GM23338 (cell line): ENCODE measurements at regions not wholly inside any gene's neighbourhood (a gene's known extent, or its start where the extent isn't known, plus 50 kb on each side); places are given as distances from the start of the nearest gene placed in this dataset.

ENCODE experiments used
- ATAC-seq: fragments of 200-7000 bp; cut with Tn5 transposase; 3 replicates; pipeline ENCODE4 v1.9.1; 2020
- DNase-seq: peaks from one replicate; pipeline ENCODE4 v3.0.0-alpha.2; 2015; ENCODE audit warnings: low spot score
- H2AFZ ChIP-seq: fragments of 200-600 bp; sonication (generic); 2 replicates; pipeline ENCODE4 v1.8.0; 2016; ENCODE audit warnings: antibody characterized with exemption, mild to moderate bottlenecking, moderate library complexity
- H3F3A ChIP-seq: fragments of 200-600 bp; sonication (generic); replicated peaks from 2 replicates; pipeline ENCODE4 v1.8.0; 2017; ENCODE audit warnings: antibody characterized with exemption, mixed run types, low read depth
- H3K27ac ChIP-seq: fragments of 200-600 bp; sonication (generic); 2 replicates; pipeline ENCODE4 v1.6.1; 2016; ENCODE audit warnings: low read depth
- H3K27me3 ChIP-seq: fragments of 200-600 bp; sonication (generic); 2 replicates; pipeline ENCODE4 v1.8.0; 2016; ENCODE audit warnings: mild to moderate bottlenecking, mixed run types, moderate library complexity; ENCODE audit not compliant: insufficient read depth
- H3K36me3 ChIP-seq: fragments of 200-600 bp; sonication (generic); 2 replicates; pipeline ENCODE4 v1.8.0; 2016; ENCODE audit warnings: mild to moderate bottlenecking; ENCODE audit not compliant: insufficient read depth
- H3K4me1 ChIP-seq: fragments of 200-600 bp; sonication (generic); 2 replicates; pipeline ENCODE4 v1.8.0; 2016; ENCODE audit warnings: mild to moderate bottlenecking, moderate library complexity; ENCODE audit not compliant: insufficient read depth
- H3K4me2 ChIP-seq: fragments of 200-600 bp; sonication (generic); 2 replicates; pipeline ENCODE4 v1.7.1; 2017; ENCODE audit warnings: mixed run types
- H3K4me3 ChIP-seq: fragments of 200-600 bp; sonication (generic); 2 replicates; pipeline ENCODE4 v1.6.1; 2016; ENCODE audit warnings: mixed run types
- H3K79me2 ChIP-seq: fragments of 200-600 bp; sonication (generic); replicated peaks from 2 replicates; pipeline ENCODE4 v1.8.0; 2017; ENCODE audit warnings: mild to moderate bottlenecking; ENCODE audit not compliant: insufficient read depth
- H3K9me2 ChIP-seq: fragments of 200-600 bp; sonication (generic); 2 replicates; pipeline ENCODE4 v1.8.0; 2017; ENCODE audit not compliant: insufficient read depth
- H4K20me1 ChIP-seq: fragments of 200-600 bp; sonication (generic); replicated peaks from 2 replicates; pipeline ENCODE4 v1.8.0; 2017; ENCODE audit warnings: mild to moderate bottlenecking; ENCODE audit not compliant: insufficient read depth
- H3K27ac Mint-ChIP-seq: 2 replicates; pipeline ENCODE4 v1.8.0; 2020; ENCODE audit warnings: inconsistent platforms, mild to moderate bottlenecking, moderate library complexity, mixed read lengths
- H3K27me3 Mint-ChIP-seq: 3 replicates; pipeline ENCODE4 v1.8.0; 2022; ENCODE audit warnings: low read depth, mild to moderate bottlenecking, moderate library complexity, mixed read lengths, inconsistent platforms; ENCODE audit not compliant: insufficient read depth, poor library complexity
- H3K36me3 Mint-ChIP-seq: 3 replicates; pipeline ENCODE4 v1.8.0; 2021; ENCODE audit warnings: low read depth, mild to moderate bottlenecking, inconsistent platforms, moderate library complexity, mixed read lengths
- H3K4me1 Mint-ChIP-seq: 3 replicates; pipeline ENCODE4 v1.8.0; 2020; ENCODE audit warnings: mild to moderate bottlenecking, inconsistent platforms, mixed read lengths
- H3K4me3 Mint-ChIP-seq: 3 replicates; pipeline ENCODE4 v1.8.0; 2021; ENCODE audit warnings: moderate library complexity, mild to moderate bottlenecking, inconsistent platforms, mixed read lengths
- H3K9me3 Mint-ChIP-seq: 3 replicates; pipeline ENCODE4 v1.8.0; 2020; ENCODE audit warnings: moderate library complexity, mild to moderate bottlenecking, inconsistent platforms, mixed read lengths
- CREB1 ChIP-seq: fragments of 250-450 bp; sonication (Bioruptor Pico); IDR thresholded peaks from 2 replicates; pipeline ENCODE4 v1.5.0; 2020; ENCODE audit warnings: low read depth, mild to moderate bottlenecking, moderate library complexity
- EZH2 ChIP-seq: fragments of 200-600 bp; sonication (generic); IDR thresholded peaks from one replicate; pipeline ENCODE4 v1.8.0; 2017; ENCODE audit warnings: antibody characterized with exemption, mild to moderate bottlenecking, low read depth; ENCODE audit not compliant: unreplicated experiment
- EZH2phosphoT487 ChIP-seq: fragments of 200-600 bp; sonication (generic); IDR thresholded peaks from one replicate; pipeline ENCODE4 v1.8.1; 2018; ENCODE audit warnings: antibody characterized with exemption; ENCODE audit not compliant: unreplicated experiment
- JUNB ChIP-seq: IDR thresholded peaks from one replicate; pipeline ENCODE4 v1.6.1; 2016; ENCODE audit warnings: antibody characterized with exemption; ENCODE audit not compliant: unreplicated experiment
- NANOG ChIP-seq: IDR thresholded peaks from 2 replicates; pipeline ENCODE4 v1.6.1; 2016; ENCODE audit warnings: antibody characterized with exemption, borderline replicate concordance
- POLR2AphosphoS5 ChIP-seq: IDR thresholded peaks from 2 replicates; pipeline ENCODE4 v1.6.1; 2016; ENCODE audit warnings: antibody characterized with exemption, low read depth
- REST ChIP-seq: IDR thresholded peaks from one replicate; pipeline ENCODE4 v1.6.1; 2018; ENCODE audit warnings: antibody characterized with exemption; ENCODE audit not compliant: unreplicated experiment
- STAT1 ChIP-seq: IDR thresholded peaks from one replicate; pipeline ENCODE4 v1.6.1; 2016; ENCODE audit warnings: antibody characterized with exemption; ENCODE audit not compliant: unreplicated experiment
- ZNF114 ChIP-seq: fragments of 250-450 bp; sonication (Bioruptor Pico); IDR thresholded peaks from 2 replicates; pipeline ENCODE4 v1.5.0; 2020; ENCODE audit warnings: mild to moderate bottlenecking, moderate library complexity
- ZNF331 ChIP-seq: fragments of 250-450 bp; sonication (Bioruptor Pico); IDR thresholded peaks from 2 replicates; pipeline ENCODE4 v1.5.0; 2020; ENCODE audit warnings: low read depth, mild to moderate bottlenecking, moderate library complexity
- ZNF462 ChIP-seq: fragments of 250-450 bp; sonication (Bioruptor Pico); IDR thresholded peaks from 2 replicates; pipeline ENCODE4 v1.5.0; 2020; ENCODE audit warnings: mild to moderate bottlenecking, moderate library complexity

- Histone ChIP-seq H3K79me2 (no peaks in the 10 kb centered on the region), H3K4me1 (no peaks in the 10 kb centered on the region), H2AFZ (no peak overlapping the region), H3K4me2 (no peak overlapping the region), H3K9me2 (no peaks in the 10 kb centered on the region; the same call in 1 of the 2 replicates), H3K4me3 (no peak overlapping the region), H3K27me3 (no peaks in the 10 kb centered on the region), H4K20me1 (no peaks in the 10 kb centered on the region), H3F3A (no peaks in the 10 kb centered on the region), H3K36me3 (no peaks in the 10 kb centered on the region), H3K27ac (no peak overlapping the region)
- H3K4me1 Mint-ChIP-seq = no peaks in the 10 kb centered on the region; the same call in 2 of the 3 replicates
- H3K9me3 Mint-ChIP-seq = peaks cover 6% of the 10 kb centered on the region; the same call in 2 of the 3 replicates
- no peak for DNase-seq
- peaks cover 5% of the 10 kb centered on the region; the same call in 1 of the 3 replicates for H3K36me3 Mint-ChIP-seq
- H3K4me3 Mint-ChIP-seq = no peak overlapping the region
- TF ChIP-seq STAT1 (no peak), ZNF331 (no peak), ZNF114 (CRISPR knock-in tag) (no peak), CREB1 (no peak), NANOG (no peak), REST (no peak), ZNF462 (CRISPR knock-in tag) (no peak), EZH2 (no peak), POLR2AphosphoS5 (no peak), JUNB (no peak), EZH2phosphoT487 (no peak)
- peaks cover 2% of the 10 kb centered on the region for H3K27me3 Mint-ChIP-seq
- no peak overlapping the region for H3K27ac Mint-ChIP-seq
- no peak for ATAC-seq
Observed at GRCh38 chr4:128700659-128701350, 108.7 kb upstream of the JADE1 start.
